ENCODE measurements at regions not wholly inside any gene's neighbourhood (a gene's known extent, or its start where the extent isn't known, plus 50 kb on each side); places are given as distances from the start of the nearest gene placed in this dataset.

DNA sequence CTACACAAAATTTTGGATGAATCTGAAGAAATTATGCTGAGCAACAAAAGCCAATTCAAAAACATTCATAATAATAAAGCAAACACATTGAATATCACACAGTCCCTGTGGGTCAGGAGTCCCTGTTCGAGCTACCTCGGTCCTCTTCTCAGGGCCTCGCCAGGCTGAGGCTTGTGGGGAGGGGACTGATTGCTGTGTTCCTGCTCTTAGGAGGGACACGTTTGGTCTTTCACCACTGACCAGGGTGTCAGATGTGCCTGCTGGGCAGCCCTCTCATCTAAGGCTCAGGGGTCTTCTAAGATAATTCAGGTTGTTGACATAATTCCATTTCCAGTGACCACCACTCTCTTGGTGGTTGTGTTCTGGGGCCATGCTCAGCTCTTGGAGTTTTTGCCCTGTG lies 233.8 kb upstream of the PPP2R2D start:
- no peak for TF ChIP-seq MYC (IDR thresholded peaks at IDR 0.05; ENCODE audit: low read depth, low read length)
- no peak for TF ChIP-seq MAX (IDR thresholded peaks at IDR 0.05; ENCODE audit: low read depth, low read length)
- TF ChIP-seq CTCF (IDR thresholded peaks at IDR 0.05; ENCODE audit: low read depth, low read length), result no peak
- TF ChIP-seq POLR2A (IDR thresholded peaks at IDR 0.05; ENCODE audit: extremely low read depth, insufficient read length), result no peak
- DNase-seq (ENCODE audit: low read depth), result no peak
- no peak overlapping the region for H3K4me3 ChIP-seq (ENCODE audit: low read depth, low read length)

- TF ChIP-seq CTCF (IDR thresholded peaks at IDR 0.05; ENCODE audit: low read depth, low read length) (no peak), MAX (IDR thresholded peaks at IDR 0.05; ENCODE audit: low read depth, low read length) (no peak), POLR2A (IDR thresholded peaks at IDR 0.05; ENCODE audit: extremely low read depth, insufficient read length) (no peak), MYC (IDR thresholded peaks at IDR 0.05; ENCODE audit: low read depth, low read length) (no peak)
- no peak overlapping the region for H3K4me3 ChIP-seq (ENCODE audit: low read depth, low read length)
- no peak for DNase-seq (ENCODE audit: low read depth)
These were observed 233.2 kb upstream of the PPP2R2D start for GRCh38 chr10:131667561-131667960.

DNA sequence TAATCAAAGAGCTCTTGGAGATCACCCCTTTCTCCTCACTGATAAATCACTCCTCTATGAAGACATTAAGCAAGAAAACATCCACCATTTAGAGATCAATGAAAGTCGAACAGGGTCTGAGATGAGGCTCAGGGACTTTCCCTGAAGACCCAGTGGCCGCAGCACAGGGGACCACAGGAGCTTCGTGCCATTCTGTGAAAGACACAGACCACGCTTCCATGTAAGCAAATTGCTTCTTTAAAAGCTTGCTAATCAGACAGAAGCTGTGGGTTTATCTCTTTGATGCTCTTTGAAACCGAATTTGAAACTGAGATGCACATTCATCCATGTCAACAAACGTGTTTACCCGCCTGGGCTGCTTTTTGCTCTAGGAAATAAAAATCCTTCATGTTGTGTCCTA lies 231.9 kb upstream of the PPP2R2D start:
- no peak for DNase-seq (ENCODE audit: low read depth)
- H3K4me3 ChIP-seq (ENCODE audit: low read depth, low read length), result no peak overlapping the region
- no peak for TF ChIP-seq MYC (IDR thresholded peaks at IDR 0.05; ENCODE audit: low read depth, low read length)
- no peak for TF ChIP-seq MAX (IDR thresholded peaks at IDR 0.05; ENCODE audit: low read depth, low read length)
- TF ChIP-seq CTCF (IDR thresholded peaks at IDR 0.05; ENCODE audit: low read depth, low read length), result no peak
- TF ChIP-seq POLR2A (IDR thresholded peaks at IDR 0.05; ENCODE audit: extremely low read depth, insufficient read length), result no peak

DNA sequence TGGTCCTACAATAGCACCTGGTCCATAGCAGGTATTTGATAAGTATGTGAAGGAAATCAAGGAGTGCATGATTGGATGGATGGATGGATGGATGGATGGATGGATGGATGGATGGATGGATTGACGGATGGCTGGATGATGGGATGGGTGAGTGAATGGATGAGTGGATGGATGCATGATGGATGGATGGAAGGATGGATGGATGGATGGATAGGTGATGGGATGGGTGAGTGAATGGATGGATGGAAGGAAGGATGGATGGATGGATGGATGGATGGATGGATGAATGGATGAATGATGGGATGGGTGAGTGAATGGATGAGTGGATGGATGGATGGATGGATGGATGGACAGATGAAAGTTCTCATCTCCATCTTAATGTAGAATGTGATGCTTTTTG lies 231.0 kb upstream of the PPP2R2D start:
- H3K4me3 ChIP-seq (ENCODE audit: low read depth, low read length), result no peak overlapping the region
- DNase-seq (ENCODE audit: low read depth), result no peak
- TF ChIP-seq POLR2A (IDR thresholded peaks at IDR 0.05; ENCODE audit: extremely low read depth, insufficient read length) (no peak), CTCF (IDR thresholded peaks at IDR 0.05; ENCODE audit: low read depth, low read length) (no peak), MAX (IDR thresholded peaks at IDR 0.05; ENCODE audit: low read depth, low read length) (no peak), MYC (IDR thresholded peaks at IDR 0.05; ENCODE audit: low read depth, low read length) (no peak)

DNA sequence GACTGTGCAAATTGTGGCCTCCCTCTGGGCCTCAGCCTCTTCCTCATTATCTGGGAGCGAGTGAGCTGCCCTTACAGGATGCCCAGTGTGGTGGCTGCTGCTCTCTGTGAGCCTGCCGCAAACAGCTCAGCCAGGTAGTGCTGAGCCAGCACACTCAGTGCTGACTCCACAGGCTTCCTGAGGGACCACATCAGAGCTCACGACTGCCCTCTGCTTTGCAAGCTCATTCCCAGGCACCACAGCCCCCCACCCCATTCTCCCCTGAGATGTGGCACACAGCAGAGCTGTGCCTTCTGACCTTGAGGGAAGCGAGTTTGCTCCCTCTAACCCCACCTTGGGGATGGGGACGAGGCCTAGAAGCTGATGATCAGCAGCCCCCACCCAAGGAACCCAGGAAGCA lies 230.5 kb upstream of the PPP2R2D start:
- H3K4me3 ChIP-seq (ENCODE audit: low read depth, low read length), result no peak overlapping the region
- TF ChIP-seq POLR2A (IDR thresholded peaks at IDR 0.05; ENCODE audit: extremely low read depth, insufficient read length) (no peak), MAX (IDR thresholded peaks at IDR 0.05; ENCODE audit: low read depth, low read length) (no peak), MYC (IDR thresholded peaks at IDR 0.05; ENCODE audit: low read depth, low read length) (no peak)
- DNase-seq (ENCODE audit: low read depth), result no peak

DNA sequence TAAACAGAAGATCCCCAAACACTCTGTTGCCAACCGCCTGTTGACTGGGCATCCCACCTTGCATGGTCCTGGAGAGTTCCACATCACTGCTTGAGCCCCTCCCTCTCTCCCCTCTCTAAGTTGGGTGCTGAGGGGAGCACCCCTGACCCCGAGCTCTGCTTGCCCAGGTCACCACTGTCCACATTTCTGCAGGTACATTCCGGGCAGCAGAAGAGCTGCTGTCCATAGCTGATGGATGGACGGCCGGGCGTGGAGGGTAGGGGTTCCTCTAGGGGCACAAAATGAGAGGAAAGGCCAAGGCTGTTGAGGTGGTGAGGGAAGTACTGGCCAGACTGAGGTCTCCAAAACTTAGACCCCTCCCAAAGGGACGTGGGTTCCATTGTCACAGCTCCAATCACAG lies 227.4 kb upstream of the PPP2R2D start:
- H3K4me3 ChIP-seq (ENCODE audit: low read depth, low read length), result no peak overlapping the region
- TF ChIP-seq CTCF (IDR thresholded peaks at IDR 0.05; ENCODE audit: low read depth, low read length) (no peak), MYC (IDR thresholded peaks at IDR 0.05; ENCODE audit: low read depth, low read length) (no peak), POLR2A (IDR thresholded peaks at IDR 0.05; ENCODE audit: extremely low read depth, insufficient read length) (no peak)
- DNase-seq (ENCODE audit: low read depth), result no peak

Data from NB4 (cell line).